ENCODE measurements at regions not wholly inside any gene's neighbourhood (a gene's known extent, or its start where the extent isn't known, plus 50 kb on each side); places are given as distances from the start of the nearest gene placed in this dataset.

DNA sequence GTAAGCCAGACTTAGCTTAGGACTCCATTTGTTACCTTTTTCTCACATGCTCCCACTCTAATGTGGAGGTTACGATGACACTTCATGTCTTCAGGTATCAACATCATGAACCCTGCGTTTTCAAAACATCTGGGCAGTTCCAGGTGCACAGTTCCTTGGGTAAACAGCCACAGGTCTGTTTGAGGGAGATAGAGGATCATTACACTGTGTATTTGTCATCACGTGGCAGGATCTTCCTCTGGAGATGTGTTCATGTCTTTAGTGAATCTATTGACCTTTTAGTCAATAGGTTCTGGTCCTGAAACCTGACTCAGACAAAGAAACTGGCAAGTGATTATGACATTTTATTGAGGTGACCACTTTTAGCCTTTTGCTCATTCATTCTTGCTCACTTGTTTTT is 145.5 kb downstream of the ANKRD7 start:
- Histone ChIP-seq H3K27me3 (ENCODE audit: insufficient read depth in 3 of 3, low read length in 2 of 3) (no peaks in the 10 kb centered on the region), H3K9me3 (no peaks in the 10 kb centered on the region), H3K36me3 (ENCODE audit: insufficient read depth in 1 of 2, low read depth in 1 of 2) (no peaks in the 10 kb centered on the region), H3K27ac (no peak overlapping the region), H3K4me1 (no peaks in the 10 kb centered on the region), H3K4me3 (no peak overlapping the region)
- intact Hi-C loops (cut with DNase I) = no loop called here
- WGBS, 3 donors = 79 to 87% (median 79%) methylated on average over 3 of the region's 3 CpGs
- ATAC-seq (no peak), DNase-seq (no peak)
- no peak for TF ChIP-seq CTCF (IDR thresholded peaks at IDR 0.05)

- H3K9me3 ChIP-seq = no peaks in the 10 kb centered on the region
- no peaks in the 10 kb centered on the region for H3K27me3 ChIP-seq (ENCODE audit: insufficient read depth in 3 of 3, low read length in 2 of 3)
- no peaks in the 10 kb centered on the region for H3K36me3 ChIP-seq (ENCODE audit: insufficient read depth in 1 of 2, low read depth in 1 of 2)
- 15 to 30% (median 22%) methylated on average over 1 of the region's 1 CpG for WGBS, 3 donors
- intact Hi-C loops (cut with DNase I) = no loop called here
- H3K27ac ChIP-seq = no peak overlapping the region
- H3K4me1 ChIP-seq = no peaks in the 10 kb centered on the region
- DNase-seq (no peak), ATAC-seq (no peak)
- TF ChIP-seq CTCF (IDR thresholded peaks at IDR 0.05) = no peak
- H3K4me3 ChIP-seq = no peak overlapping the region
Observed at GRCh38 chr7:118372530-118372929, 148.0 kb downstream of the ANKRD7 start.

DNA sequence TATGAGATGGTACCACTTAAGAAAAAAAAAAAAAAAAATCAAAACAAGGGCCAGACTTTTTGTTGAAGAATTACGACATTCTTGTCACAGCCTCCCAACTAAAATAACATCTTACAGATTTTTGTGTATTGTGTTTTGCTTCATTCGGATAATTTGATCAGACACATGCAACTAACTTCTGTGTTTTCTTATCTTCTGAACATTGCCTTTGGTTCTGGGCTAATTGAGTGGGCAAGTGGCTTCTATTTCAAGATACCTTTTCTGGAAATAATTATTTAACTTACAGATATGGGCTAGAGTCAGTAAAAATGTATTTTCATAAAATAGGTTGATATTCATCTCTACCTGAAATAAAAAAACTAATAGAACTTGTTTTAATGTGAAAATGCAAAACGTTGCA is 165.1 kb downstream of the ANKRD7 start:
- Histone ChIP-seq H3K4me1 (no peaks in the 10 kb centered on the region), H3K4me3 (no peak overlapping the region), H3K9me3 (no peaks in the 10 kb centered on the region), H3K36me3 (ENCODE audit: insufficient read depth in 1 of 2, low read depth in 1 of 2) (no peaks in the 10 kb centered on the region), H3K27ac (no peak overlapping the region), H3K27me3 (ENCODE audit: insufficient read depth in 3 of 3, low read length in 2 of 3) (no peaks in the 10 kb centered on the region)
- TF ChIP-seq CTCF (IDR thresholded peaks at IDR 0.05) = no peak
- intact Hi-C loops (cut with DNase I) = no loop called here
- no peak for DNase-seq
- no peak for ATAC-seq
- WGBS, 3 donors = 78 to 84% (median 84%) methylated on average over 3 of the region's 3 CpGs

DNA sequence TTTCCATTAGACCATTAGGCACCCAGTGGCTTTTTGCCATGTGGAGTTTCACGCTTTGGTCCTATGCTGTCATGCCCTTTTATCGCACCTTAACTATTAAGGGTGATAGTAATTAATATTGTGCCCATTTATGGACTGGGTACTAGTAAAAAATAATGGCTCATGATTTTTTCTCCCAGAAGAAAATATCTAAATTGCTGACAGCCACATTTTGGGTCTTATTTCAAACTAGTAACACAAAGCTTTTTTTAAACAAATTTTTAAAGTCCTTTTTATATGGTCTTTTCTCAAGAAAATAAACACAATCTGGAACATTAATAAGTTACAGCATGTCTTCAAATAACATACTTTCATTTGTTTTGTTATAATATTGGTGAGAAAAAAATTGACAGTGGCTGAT is 179.7 kb downstream of the ANKRD7 start:
- no peak for TF ChIP-seq CTCF (IDR thresholded peaks at IDR 0.05)
- Histone ChIP-seq H3K9me3 (no peaks in the 10 kb centered on the region), H3K27ac (no peak overlapping the region), H3K4me3 (no peak overlapping the region), H3K36me3 (ENCODE audit: insufficient read depth in 1 of 2, low read depth in 1 of 2) (no peaks in the 10 kb centered on the region), H3K27me3 (ENCODE audit: insufficient read depth in 3 of 3, low read length in 2 of 3) (no peaks in the 10 kb centered on the region), H3K4me1 (no peaks in the 10 kb centered on the region)
- intact Hi-C loops (cut with DNase I) = no loop called here
- 91 to 97% (median 96%) methylated on average over 2 of the region's 2 CpGs for WGBS, 3 donors
- ATAC-seq = no peak
- DNase-seq = no peak

DNA sequence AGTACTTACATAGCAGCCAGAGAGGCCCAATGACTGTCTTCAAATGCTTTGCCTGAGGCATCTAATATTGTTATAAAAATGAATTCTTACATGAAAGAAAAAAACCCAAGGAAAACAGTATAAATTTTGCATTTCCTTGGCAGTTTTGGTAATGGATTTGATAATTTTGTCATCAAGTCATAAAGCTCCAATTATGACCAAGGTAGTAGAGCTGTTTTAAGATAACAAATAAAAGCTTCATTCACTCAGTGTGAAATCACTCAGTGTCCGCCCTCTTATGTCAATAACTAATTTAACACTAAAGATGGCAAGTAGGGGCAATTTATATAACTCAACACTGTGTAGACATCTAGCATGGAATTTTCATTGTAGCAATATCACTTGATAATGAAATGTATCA is 193.9 kb downstream of the ANKRD7 start:
- Histone ChIP-seq H3K4me3 (no peak overlapping the region), H3K36me3 (ENCODE audit: insufficient read depth in 1 of 2, low read depth in 1 of 2) (no peaks in the 10 kb centered on the region), H3K27me3 (ENCODE audit: insufficient read depth in 3 of 3, low read length in 2 of 3) (no peaks in the 10 kb centered on the region), H3K9me3 (no peaks in the 10 kb centered on the region), H3K4me1 (no peaks in the 10 kb centered on the region), H3K27ac (no peak overlapping the region)
- WGBS, 3 donors = 74 to 88% (median 82%) methylated on average over 1 of the region's 1 CpG
- ATAC-seq (no peak), DNase-seq (no peak)
- intact Hi-C loops (cut with DNase I) = no loop called here
- TF ChIP-seq CTCF (IDR thresholded peaks at IDR 0.05) = no peak
